GM19455 (cell line): ENCODE measurements at regions not wholly inside any gene's neighbourhood (a gene's known extent, or its start where the extent isn't known, plus 50 kb on each side); places are given as distances from the start of the nearest gene placed in this dataset.
"Not testable (repeated sequence)": the region's sequence is repeated elsewhere in the genome, so short reads cannot be mapped to it uniquely, and the experiment has no call there.

Experiments
- ATAC-seq: cut with Tn5 transposase; IDR thresholded peaks from one replicate; pipeline ENCODE4 v1.9.1; 2021; ENCODE audit not compliant: unreplicated experiment

- ATAC-seq, result not testable (repeated sequence)
These were observed 136.3 kb upstream of the ZNF618 start for GRCh38 chr9:113739605-113740507.

- ATAC-seq, result not testable (repeated sequence)
These were observed 135.3 kb upstream of the ZNF618 start for GRCh38 chr9:113740508-113741500.

- ATAC-seq, result no peak
These were observed 133.9 kb upstream of the ZNF618 start for GRCh38 chr9:113741886-113742854.

- ATAC-seq, result no peak
These were observed 133.2 kb upstream of the ZNF618 start for GRCh38 chr9:113742878-113743277.

- ATAC-seq, result no peak
These were observed 129.6 kb upstream of the ZNF618 start for GRCh38 chr9:113746486-113746885.

GRCh38 chr9:113748135-113748534 is 128.0 kb upstream of the ZNF618 start:
- ATAC-seq, result no peak

GRCh38 chr9:113753398-113754119 is 122.5 kb upstream of the ZNF618 start:
- no peak for ATAC-seq

- no peak for ATAC-seq
These were observed 121.4 kb upstream of the ZNF618 start for GRCh38 chr9:113754739-113755138.

GRCh38 chr9:113755433-113755832 is 120.7 kb upstream of the ZNF618 start:
- no peak for ATAC-seq

- ATAC-seq, result no peak
These were observed 119.5 kb upstream of the ZNF618 start for GRCh38 chr9:113756476-113757192.

GRCh38 chr9:113763429-113763828 is 112.7 kb upstream of the ZNF618 start:
- ATAC-seq, result no peak

- ATAC-seq, result no peak
These were observed 111.5 kb upstream of the ZNF618 start for GRCh38 chr9:113764572-113764971.

GRCh38 chr9:113769412-113769811 is 106.7 kb upstream of the ZNF618 start:
- ATAC-seq, result no peak

GRCh38 chr9:113770396-113770795 is 105.7 kb upstream of the ZNF618 start:
- ATAC-seq, result no peak

- no peak for ATAC-seq
These were observed 104.9 kb upstream of the ZNF618 start for GRCh38 chr9:113771199-113771598.

GRCh38 chr9:113772121-113772810 is 103.8 kb upstream of the ZNF618 start:
- no peak for ATAC-seq

GRCh38 chr9:113774963-113775362 is 101.1 kb upstream of the ZNF618 start:
- ATAC-seq, result no peak

GRCh38 chr9:113775749-113776148 is 100.4 kb upstream of the ZNF618 start:
- ATAC-seq, result no peak

- no peak for ATAC-seq
These were observed 99.9 kb upstream of the ZNF618 start for GRCh38 chr9:113776194-113776593.
